ENCODE measurements at regions not wholly inside any gene's neighbourhood (a gene's known extent, or its start where the extent isn't known, plus 50 kb on each side); places are given as distances from the start of the nearest gene placed in this dataset.

GRCh38 chrX:57848857-57849256, 61.4 kb downstream of the ZXDA start:
- no peak for ATAC-seq
- Mint-ChIP-seq H3K27me3 (no peaks in the 10 kb centered on the region), H3K4me1 (no peaks in the 10 kb centered on the region)

GRCh38 chrX:57822818-57823217, 87.4 kb downstream of the ZXDA start:
- H3K9me3 Mint-ChIP-seq: peaks cover 0 to 9% (median 0%) of the 10 kb centered on the region in 9 donors
- H3K4me3 Mint-ChIP-seq: no peak overlapping the region
- peaks cover 1 to 6% (median 2%) of the 10 kb centered on the region in 4 donors for H3K4me1 Mint-ChIP-seq
- ATAC-seq (no peak), DNase-seq (no peak)
- peaks cover 0 to 6% (median 0%) of the 10 kb centered on the region in 5 donors for H3K27me3 Mint-ChIP-seq
- no peak overlapping the region for H3K27ac Mint-ChIP-seq
- no peaks in the 10 kb centered on the region for H3K36me3 Mint-ChIP-seq
- POLR2A ChIA-PET: no interaction called here

More at GRCh38 chrX:57848857-57849256, 61.4 kb downstream of the ZXDA start:
- Mint-ChIP-seq H3K4me3 (no peak overlapping the region), H3K9me3 (peaks cover 7 to 69% (median 25%) of the 10 kb centered on the region in 9 donors), H3K27ac (no peak overlapping the region), H3K36me3 (peaks cover 2 to 30% (median 22%) of the 10 kb centered on the region in 3 donors)
- POLR2A ChIA-PET: no interaction called here
- DNase-seq: no peak

GRCh38 chrX:57822398-57822797, 87.9 kb downstream of the ZXDA start:
- POLR2A ChIA-PET: no interaction called here
- H3K4me3 Mint-ChIP-seq: no peak overlapping the region

GRCh38 chrX:57821703-57822387, 88.4 kb downstream of the ZXDA start:
- ATAC-seq (peak in 1 of 2 donors; percentile 52), DNase-seq (peak in 8 of 10 donors; percentile 7 to 62 (median 40))
- H3K4me3 Mint-ChIP-seq: peak overlapping the region in 2 of 10 donors; percentile 1 to 65
- H3K36me3 Mint-ChIP-seq: no peaks in the 10 kb centered on the region
- H3K4me1 Mint-ChIP-seq: peaks cover 1 to 6% (median 2%) of the 10 kb centered on the region in 4 donors
- H3K27me3 Mint-ChIP-seq: peaks cover 0 to 4% (median 0%) of the 10 kb centered on the region in 5 donors
- POLR2A ChIA-PET: no interaction called here
- peaks cover 0 to 9% (median 0%) of the 10 kb centered on the region in 9 donors for H3K9me3 Mint-ChIP-seq
- H3K27ac Mint-ChIP-seq: peak overlapping the region in 1 of 10 donors; percentile 72

More at GRCh38 chrX:57822398-57822797, 87.9 kb downstream of the ZXDA start:
- Mint-ChIP-seq H3K36me3 (no peaks in the 10 kb centered on the region), H3K27ac (no peak overlapping the region), H3K4me1 (peaks cover 1 to 6% (median 2%) of the 10 kb centered on the region in 4 donors), H3K27me3 (peaks cover 0 to 6% (median 0%) of the 10 kb centered on the region in 5 donors), H3K9me3 (peaks cover 0 to 9% (median 0%) of the 10 kb centered on the region in 9 donors)
- DNase-seq (no peak), ATAC-seq (no peak)

GRCh38 chrX:57817302-57817701, 93.0 kb downstream of the ZXDA start:
- Mint-ChIP-seq H3K36me3 (peaks cover 0 to 5% (median 0%) of the 10 kb centered on the region in 3 donors), H3K27me3 (peaks cover 0 to 5% (median 1%) of the 10 kb centered on the region in 5 donors), H3K27ac (no peak overlapping the region), H3K4me3 (no peak overlapping the region), H3K4me1 (peaks cover 1 to 6% (median 3%) of the 10 kb centered on the region in 4 donors), H3K9me3 (peaks cover 0 to 17% (median 5%) of the 10 kb centered on the region in 9 donors)
- POLR2A ChIA-PET: no interaction called here
- DNase-seq (peak in 1 of 10 donors; percentile 1), ATAC-seq (no peak)

GRCh38 chrX:57772637-57773036, 92.6 kb upstream of the NLRP2B start:
- Mint-ChIP-seq H3K4me1 (no peaks in the 10 kb centered on the region), H3K4me3 (no peak overlapping the region), H3K27me3 (no peaks in the 10 kb centered on the region), H3K27ac (no peak overlapping the region), H3K36me3 (no peaks in the 10 kb centered on the region), H3K9me3 (no peaks in the 10 kb centered on the region)
- no peak for ATAC-seq
- POLR2A ChIA-PET: no interaction called here
- no peak for DNase-seq

- DNase-seq: no peak
- H3K27ac Mint-ChIP-seq: no peak overlapping the region
Observed at GRCh38 chrX:57771689-57772088, 91.6 kb upstream of the NLRP2B start.

GRCh38 chrX:57752866-57753265, 72.8 kb upstream of the NLRP2B start:
- H3K9me3 Mint-ChIP-seq: peaks cover 0 to 30% (median 8%) of the 10 kb centered on the region in 9 donors
- H3K4me3 Mint-ChIP-seq: no peak overlapping the region
- ATAC-seq (no peak), DNase-seq (no peak)
- POLR2A ChIA-PET: no interaction called here
- H3K27ac Mint-ChIP-seq: no peak overlapping the region
- no peaks in the 10 kb centered on the region for H3K27me3 Mint-ChIP-seq
- peaks cover 0 to 5% (median 0%) of the 10 kb centered on the region in 3 donors for H3K36me3 Mint-ChIP-seq
- H3K4me1 Mint-ChIP-seq: no peaks in the 10 kb centered on the region

More at GRCh38 chrX:57771689-57772088, 91.6 kb upstream of the NLRP2B start:
- Mint-ChIP-seq H3K9me3 (no peaks in the 10 kb centered on the region), H3K4me3 (no peak overlapping the region), H3K36me3 (no peaks in the 10 kb centered on the region), H3K4me1 (no peaks in the 10 kb centered on the region), H3K27me3 (no peaks in the 10 kb centered on the region)
- POLR2A ChIA-PET: no interaction called here
- ATAC-seq: no peak

GRCh38 chrX:57741107-57741506, 61.0 kb upstream of the NLRP2B start:
- Mint-ChIP-seq H3K9me3 (peaks cover 0 to 2% (median 0%) of the 10 kb centered on the region in 9 donors), H3K4me3 (no peak overlapping the region), H3K27me3 (peaks cover 0 to 6% (median 3%) of the 10 kb centered on the region in 5 donors), H3K36me3 (no peaks in the 10 kb centered on the region), H3K27ac (no peak overlapping the region), H3K4me1 (no peaks in the 10 kb centered on the region)
- POLR2A ChIA-PET: no interaction called here
- ATAC-seq (no peak), DNase-seq (no peak)

GRCh38 chrX:57737881-57738280, 57.8 kb upstream of the NLRP2B start:
- no peak for ATAC-seq
- POLR2A ChIA-PET: no interaction called here

More at GRCh38 chrX:57737881-57738280, 57.8 kb upstream of the NLRP2B start:
- no peaks in the 10 kb centered on the region for H3K4me1 Mint-ChIP-seq
- peaks cover 0 to 4% (median 0%) of the 10 kb centered on the region in 5 donors for H3K27me3 Mint-ChIP-seq
- no peak overlapping the region for H3K27ac Mint-ChIP-seq
- DNase-seq: no peak
- no peak overlapping the region for H3K4me3 Mint-ChIP-seq
- H3K36me3 Mint-ChIP-seq: no peaks in the 10 kb centered on the region
- H3K9me3 Mint-ChIP-seq: no peaks in the 10 kb centered on the region
